Hepatocyte (in vitro differentiated cells): ENCODE measurements at regions not wholly inside any gene's neighbourhood (a gene's known extent, or its start where the extent isn't known, plus 50 kb on each side); places are given as distances from the start of the nearest gene placed in this dataset.

Source experiments
- DNase-seq: peaks from one replicate; pipeline ENCODE4 v3.0.0-alpha.2; 2016; ENCODE audit warnings: low spot score
- H2AFZ ChIP-seq: fragments of 200-600 bp; sonication (generic); 2 replicates; pipeline ENCODE4 v1.6.0; 2016; ENCODE audit warnings: antibody characterized with exemption, mild to moderate bottlenecking
- H3K27ac ChIP-seq: fragments of 200-600 bp; sonication (generic); 2 replicates; pipeline ENCODE4 v1.5.1; 2016; ENCODE audit warnings: mild to moderate bottlenecking
- H3K27me3 ChIP-seq: fragments of 200-600 bp; sonication (generic); 2 replicates; pipeline ENCODE4 v1.6.1; 2016
- H3K36me3 ChIP-seq: fragments of 200-600 bp; sonication (generic); replicated peaks from 2 replicates; pipeline ENCODE4 v1.5.1; 2016; ENCODE audit warnings: low read depth; ENCODE audit not compliant: insufficient read depth
- H3K4me1 ChIP-seq: fragments of 200-600 bp; sonication (generic); 2 replicates; pipeline ENCODE4 v1.5.1; 2016; ENCODE audit warnings: mild to moderate bottlenecking, moderate library complexity; ENCODE audit not compliant: insufficient read depth
- H3K4me2 ChIP-seq: fragments of 200-600 bp; sonication (generic); 2 replicates; pipeline ENCODE4 v1.6.0; 2016
- H3K4me3 ChIP-seq: fragments of 200-600 bp; sonication (generic); 2 replicates; pipeline ENCODE4 v1.5.1; 2016; ENCODE audit warnings: mild to moderate bottlenecking
- H3K79me2 ChIP-seq: fragments of 200-600 bp; sonication (generic); 2 replicates; pipeline ENCODE4 v1.6.0; 2017; ENCODE audit warnings: mild to moderate bottlenecking
- H3K9me2 ChIP-seq: fragments of 200-600 bp; sonication (generic); replicated peaks from 2 replicates; pipeline ENCODE4 v1.6.0; 2017; ENCODE audit warnings: mild to moderate bottlenecking; ENCODE audit not compliant: insufficient read depth
- H3K9me3 ChIP-seq: fragments of 200-600 bp; sonication (generic); 2 replicates; pipeline ENCODE4 v1.5.1; 2016; ENCODE audit warnings: low read depth, mild to moderate bottlenecking
- H4K20me1 ChIP-seq: fragments of 200-600 bp; sonication (generic); 2 replicates; pipeline ENCODE4 v1.6.0; 2016; ENCODE audit warnings: mild to moderate bottlenecking; ENCODE audit not compliant: insufficient read depth, poor library complexity, severe bottlenecking
- EZH2 ChIP-seq: fragments of 200-600 bp; sonication (generic); IDR thresholded peaks from 2 replicates; pipeline ENCODE4 v1.6.1; 2016; ENCODE audit warnings: antibody characterized with exemption, mild to moderate bottlenecking, borderline replicate concordance
- EZH2phosphoT487 ChIP-seq: fragments of 200-600 bp; sonication (generic); IDR thresholded peaks from one replicate; pipeline ENCODE4 v1.6.1; 2018; ENCODE audit warnings: antibody characterized with exemption, mild to moderate bottlenecking, low read depth, moderate library complexity; ENCODE audit not compliant: unreplicated experiment, severe bottlenecking
- WGBS: methylation state at CpG from one replicate; pipeline ENCODE4 v1.1.6; 2016; ENCODE audit warnings: low lambda C conversion rate; ENCODE audit errors: missing lambda C conversion rate; 5-methylcytosine and 5-hydroxymethylcytosine counted together
- TF ChIP-seq, protein P1 (sequence below): fragments of 200-600 bp; sonication (generic); IDR thresholded peaks from 2 replicates; pipeline ENCODE4 v1.5.1; 2016; ENCODE audit warnings: antibody characterized with exemption, mild to moderate bottlenecking; ENCODE audit not compliant: poor library complexity

DNA sequence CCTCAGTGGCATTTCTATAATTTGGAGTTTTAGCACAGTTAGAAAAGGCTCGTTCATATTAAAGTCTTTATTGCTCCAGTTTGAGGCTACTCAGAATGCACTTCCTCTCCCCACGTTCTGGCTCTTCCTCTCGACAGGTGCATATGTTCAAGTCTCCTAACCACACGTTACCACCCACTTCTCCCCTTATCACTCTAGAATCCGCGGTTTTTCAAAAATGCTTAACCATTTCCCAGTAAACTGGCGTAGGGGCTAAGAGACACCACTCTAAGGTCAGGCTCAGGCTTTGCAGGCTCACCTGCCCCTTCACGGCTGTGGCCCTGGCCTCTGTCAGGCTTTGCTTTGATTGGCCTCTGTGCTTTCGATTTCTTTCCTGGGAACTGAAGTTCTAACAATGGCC, 383.6 kb downstream of the GLRX3 start:
- Histone ChIP-seq H3K9me2 (no peaks in the 10 kb centered on the region), H3K27ac (no peak overlapping the region), H3K4me1 (no peaks in the 10 kb centered on the region), H3K79me2 (no peaks in the 10 kb centered on the region), H3K4me3 (no peak overlapping the region), H3K27me3 (peaks cover 5% of the 10 kb centered on the region), H4K20me1 (no peaks in the 10 kb centered on the region), H3K36me3 (no peaks in the 10 kb centered on the region), H3K4me2 (no peak overlapping the region), H3K9me3 (no peaks in the 10 kb centered on the region), H2AFZ (no peak overlapping the region)
- no peak for DNase-seq
- WGBS, result 90% methylated on average over 9 of the region's 9 CpGs
- TF ChIP-seq EZH2, result no peak
- TF ChIP-seq, protein P1, sequence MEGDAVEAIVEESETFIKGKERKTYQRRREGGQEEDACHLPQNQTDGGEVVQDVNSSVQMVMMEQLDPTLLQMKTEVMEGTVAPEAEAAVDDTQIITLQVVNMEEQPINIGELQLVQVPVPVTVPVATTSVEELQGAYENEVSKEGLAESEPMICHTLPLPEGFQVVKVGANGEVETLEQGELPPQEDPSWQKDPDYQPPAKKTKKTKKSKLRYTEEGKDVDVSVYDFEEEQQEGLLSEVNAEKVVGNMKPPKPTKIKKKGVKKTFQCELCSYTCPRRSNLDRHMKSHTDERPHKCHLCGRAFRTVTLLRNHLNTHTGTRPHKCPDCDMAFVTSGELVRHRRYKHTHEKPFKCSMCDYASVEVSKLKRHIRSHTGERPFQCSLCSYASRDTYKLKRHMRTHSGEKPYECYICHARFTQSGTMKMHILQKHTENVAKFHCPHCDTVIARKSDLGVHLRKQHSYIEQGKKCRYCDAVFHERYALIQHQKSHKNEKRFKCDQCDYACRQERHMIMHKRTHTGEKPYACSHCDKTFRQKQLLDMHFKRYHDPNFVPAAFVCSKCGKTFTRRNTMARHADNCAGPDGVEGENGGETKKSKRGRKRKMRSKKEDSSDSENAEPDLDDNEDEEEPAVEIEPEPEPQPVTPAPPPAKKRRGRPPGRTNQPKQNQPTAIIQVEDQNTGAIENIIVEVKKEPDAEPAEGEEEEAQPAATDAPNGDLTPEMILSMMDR, result no peak
- no peak for TF ChIP-seq EZH2phosphoT487

GRCh38 chr10:130531312-130531711, 395.1 kb downstream of the GLRX3 start:
- Histone ChIP-seq H3K4me3 (no peak overlapping the region), H3K36me3 (no peaks in the 10 kb centered on the region), H3K9me2 (no peaks in the 10 kb centered on the region), H4K20me1 (no peaks in the 10 kb centered on the region), H3K79me2 (no peaks in the 10 kb centered on the region), H3K27me3 (no peaks in the 10 kb centered on the region), H3K4me1 (no peaks in the 10 kb centered on the region), H3K4me2 (no peak overlapping the region), H3K9me3 (no peaks in the 10 kb centered on the region), H2AFZ (no peak overlapping the region), H3K27ac (no peak overlapping the region)
- TF ChIP-seq, protein P1, result no peak
- TF ChIP-seq EZH2phosphoT487, result no peak
- no peak for TF ChIP-seq EZH2
- 96% methylated on average over 11 of the region's 11 CpGs for WGBS
- DNase-seq, result no peak

DNA sequence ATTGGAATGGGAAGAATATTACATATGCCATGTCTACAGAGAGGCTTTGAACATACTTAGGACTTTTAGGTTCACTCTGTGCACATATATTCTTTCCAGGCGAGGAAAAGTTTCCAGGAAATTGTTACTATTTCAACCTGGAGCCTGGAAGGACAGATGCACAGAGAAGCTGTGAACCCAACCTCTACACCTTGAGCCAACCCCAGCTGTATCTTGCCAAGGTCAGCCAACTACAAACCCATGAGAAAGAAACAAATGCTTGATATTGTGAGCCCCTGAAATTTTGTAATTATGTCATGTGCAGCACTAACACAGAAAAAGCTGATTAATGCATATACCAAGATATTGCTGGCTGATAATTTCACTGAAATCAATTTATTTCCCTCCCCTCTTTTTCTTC, 404.9 kb downstream of the GLRX3 start:
- no peaks in the 10 kb centered on the region for H3K79me2 ChIP-seq
- H2AFZ ChIP-seq, result no peak overlapping the region
- no peaks in the 10 kb centered on the region for H3K9me2 ChIP-seq
- no peak overlapping the region for H3K4me2 ChIP-seq
- H4K20me1 ChIP-seq, result no peaks in the 10 kb centered on the region
- H3K4me3 ChIP-seq, result no peak overlapping the region
- H3K27ac ChIP-seq, result no peak overlapping the region
- WGBS, result 64% methylated on average over 1 of the region's 1 CpG
- peaks cover 9% of the 10 kb centered on the region for H3K27me3 ChIP-seq
- no peaks in the 10 kb centered on the region for H3K9me3 ChIP-seq
- TF ChIP-seq EZH2, result no peak
- TF ChIP-seq, protein P1, result no peak
- TF ChIP-seq EZH2phosphoT487, result no peak
- H3K4me1 ChIP-seq, result no peaks in the 10 kb centered on the region
- no peaks in the 10 kb centered on the region for H3K36me3 ChIP-seq
- no peak for DNase-seq

- no peak for DNase-seq
- H3K36me3 ChIP-seq, result no peaks in the 10 kb centered on the region
- H3K27ac ChIP-seq, result no peak overlapping the region
- no peak overlapping the region for H2AFZ ChIP-seq
- H3K9me2 ChIP-seq, result no peaks in the 10 kb centered on the region
- no peaks in the 10 kb centered on the region for H3K9me3 ChIP-seq
- WGBS, result 81% methylated on average over 10 of the region's 10 CpGs
- H3K4me1 ChIP-seq, result no peaks in the 10 kb centered on the region
- H3K27me3 ChIP-seq, result peaks cover 11% of the 10 kb centered on the region
- no peaks in the 10 kb centered on the region for H3K79me2 ChIP-seq
- no peak overlapping the region for H3K4me3 ChIP-seq
- no peak for TF ChIP-seq EZH2phosphoT487
- TF ChIP-seq, protein P1, result no peak
- no peak for TF ChIP-seq EZH2
- no peak overlapping the region for H3K4me2 ChIP-seq
- H4K20me1 ChIP-seq, result no peaks in the 10 kb centered on the region
Observed at GRCh38 chr10:130542761-130543160, 406.6 kb downstream of the GLRX3 start.
